Heart left ventricle (tissue), 13 donors: ENCODE measurements at regions not wholly inside any gene's neighbourhood (a gene's known extent, or its start where the extent isn't known, plus 50 kb on each side); places are given as distances from the start of the nearest gene placed in this dataset.

Source experiments
- CTCF ChIP-seq, 12 donors: fragments of 200-600 bp; sonication (generic) in 4 of 12; IDR thresholded peaks; one replicate each; pipeline versions ENCODE4 v1.5.0 to v1.8.0; 2018 to 2022; ENCODE audit warnings: antibody characterized with exemption in 12 of 12, mild to moderate bottlenecking in 5 of 12
- POLR2A ChIP-seq, 2 donors: fragments of 450-650 bp; IDR thresholded peaks; one replicate each; pipeline ENCODE4 v1.6.1; 2017; ENCODE audit warnings: antibody characterized with exemption in 2 of 2, mild to moderate bottlenecking in 2 of 2, moderate library complexity in 2 of 2
- donor health status: ischemic (EF 13 %, LVEDD 7.1; RV severe dilation, severe dysfunction).
- donor health status: DM: no; HTN: yes; CAD: no.
- donor health status: DM: no; HTN: no; CAD: no.
- donor health status: ischemic (EF 25% LVEDD 6.9; RV normal size, moderate dysfunction).
- donor health status: ischemic (EF 25% LVEDD 5.7; RV mildly dilated, moderate dysfunction).
- donor health status: ischemic (EF 35%, LVEDD 5.7; RV mildly dilated, moderate dysfunction).
- donor health status: nonischemic (EF 11% LVEDD 7.7; RV severe dilation, severe dysfunction).
- donor health status: DM: yes; HTN: yes; CAD: no.
- donor health status: PGD.
- donor health status: ischemic (EF 29% LVEDD 5.4; RV normal size, mild dysfunction).
- donor health status: nonischemic (EF 23%, LVEDD 6.1; RV moderate dilation, normal function).

- TF ChIP-seq CTCF (IDR thresholded peaks at IDR 0.05) (no peak), POLR2A (IDR thresholded peaks at IDR 0.05) (no peak)
Measured at GRCh38 chr4:121562811-121563210, 134.0 kb downstream of the ANXA5 start.
